ENCODE measurements at regions not wholly inside any gene's neighbourhood (a gene's known extent, or its start where the extent isn't known, plus 50 kb on each side); places are given as distances from the start of the nearest gene placed in this dataset.

DNA sequence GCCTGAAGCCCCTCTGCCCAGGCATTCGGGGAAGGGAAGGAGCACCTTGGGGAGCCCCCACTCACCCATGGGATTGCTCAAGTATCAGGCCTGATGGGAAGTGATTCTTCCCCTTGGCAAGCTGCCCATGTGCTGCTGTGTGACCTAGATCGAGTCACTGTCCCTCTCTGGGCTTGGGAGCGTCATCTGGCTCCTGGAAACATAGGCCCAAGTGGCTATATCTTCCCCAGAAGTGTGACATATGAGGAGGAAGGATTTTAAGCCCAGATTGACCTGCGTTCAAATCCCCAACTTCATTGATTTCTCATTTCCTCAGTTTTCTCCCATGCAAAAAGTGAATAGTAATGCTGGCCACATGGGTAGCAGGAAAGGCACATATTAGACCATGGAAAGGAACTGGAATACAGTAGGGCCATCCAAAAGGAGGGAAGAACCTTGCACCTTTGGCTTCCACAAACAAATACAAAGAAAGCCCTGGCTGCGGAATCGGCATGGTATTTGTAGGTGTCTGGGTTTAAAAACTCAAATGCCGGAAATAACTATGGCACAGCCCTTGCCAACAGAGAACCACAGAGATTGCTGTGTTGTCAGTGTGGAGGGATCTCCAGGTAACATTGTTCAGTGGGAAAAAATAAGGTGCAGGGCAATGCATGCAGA, 169.5 kb upstream of the ZMIZ1 start:
- ChIA-PET POLR2A (no interaction called here), CTCF (ENCODE audit: unreplicated experiment) (no interaction called here)
- no peaks in the 10 kb centered on the region for H4K20me1 ChIP-seq (ENCODE audit: insufficient read depth, low read length)
- no peaks in the 10 kb centered on the region for H3K9me2 ChIP-seq (ENCODE audit: insufficient read depth, low read length)
- H3K36me3 ChIP-seq (ENCODE audit: insufficient read depth, low read length): no peaks in the 10 kb centered on the region
- H3K4me2 ChIP-seq (ENCODE audit: low read length): no peak overlapping the region
- intact Hi-C loops (cut with micrococcal nuclease; ENCODE audit: unreplicated experiment): no loop called here
- H3K4me1 ChIP-seq (ENCODE audit: insufficient read depth, low read length, poor library complexity, severe bottlenecking): no peaks in the 10 kb centered on the region
- no peak overlapping the region for H3K4me3 ChIP-seq (ENCODE audit: low read depth, low read length, poor library complexity, severe bottlenecking)
- H3K9me3 ChIP-seq (ENCODE audit: low read length): no peaks in the 10 kb centered on the region
- no peak for TF ChIP-seq EZH2phosphoT487 (IDR thresholded peaks at IDR 0.05; ENCODE audit: borderline replicate concordance, low read depth, low read length)
- TF ChIP-seq, protein P1, sequence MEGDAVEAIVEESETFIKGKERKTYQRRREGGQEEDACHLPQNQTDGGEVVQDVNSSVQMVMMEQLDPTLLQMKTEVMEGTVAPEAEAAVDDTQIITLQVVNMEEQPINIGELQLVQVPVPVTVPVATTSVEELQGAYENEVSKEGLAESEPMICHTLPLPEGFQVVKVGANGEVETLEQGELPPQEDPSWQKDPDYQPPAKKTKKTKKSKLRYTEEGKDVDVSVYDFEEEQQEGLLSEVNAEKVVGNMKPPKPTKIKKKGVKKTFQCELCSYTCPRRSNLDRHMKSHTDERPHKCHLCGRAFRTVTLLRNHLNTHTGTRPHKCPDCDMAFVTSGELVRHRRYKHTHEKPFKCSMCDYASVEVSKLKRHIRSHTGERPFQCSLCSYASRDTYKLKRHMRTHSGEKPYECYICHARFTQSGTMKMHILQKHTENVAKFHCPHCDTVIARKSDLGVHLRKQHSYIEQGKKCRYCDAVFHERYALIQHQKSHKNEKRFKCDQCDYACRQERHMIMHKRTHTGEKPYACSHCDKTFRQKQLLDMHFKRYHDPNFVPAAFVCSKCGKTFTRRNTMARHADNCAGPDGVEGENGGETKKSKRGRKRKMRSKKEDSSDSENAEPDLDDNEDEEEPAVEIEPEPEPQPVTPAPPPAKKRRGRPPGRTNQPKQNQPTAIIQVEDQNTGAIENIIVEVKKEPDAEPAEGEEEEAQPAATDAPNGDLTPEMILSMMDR (conservative IDR thresholded peaks at IDR 0.05; ENCODE audit: low read length): no peak
- no peak overlapping the region for H3K27ac ChIP-seq (ENCODE audit: low read depth, low read length, poor library complexity, severe bottlenecking)
- H2AFZ ChIP-seq (ENCODE audit: low read length): no peak overlapping the region
- no peaks in the 10 kb centered on the region for H3K79me2 ChIP-seq (ENCODE audit: insufficient read depth, low read depth, low read length)
- BruUV-seq (replicated peaks): no TSS peak
- no peak for DNase-seq (ENCODE audit: low spot score)

DNA sequence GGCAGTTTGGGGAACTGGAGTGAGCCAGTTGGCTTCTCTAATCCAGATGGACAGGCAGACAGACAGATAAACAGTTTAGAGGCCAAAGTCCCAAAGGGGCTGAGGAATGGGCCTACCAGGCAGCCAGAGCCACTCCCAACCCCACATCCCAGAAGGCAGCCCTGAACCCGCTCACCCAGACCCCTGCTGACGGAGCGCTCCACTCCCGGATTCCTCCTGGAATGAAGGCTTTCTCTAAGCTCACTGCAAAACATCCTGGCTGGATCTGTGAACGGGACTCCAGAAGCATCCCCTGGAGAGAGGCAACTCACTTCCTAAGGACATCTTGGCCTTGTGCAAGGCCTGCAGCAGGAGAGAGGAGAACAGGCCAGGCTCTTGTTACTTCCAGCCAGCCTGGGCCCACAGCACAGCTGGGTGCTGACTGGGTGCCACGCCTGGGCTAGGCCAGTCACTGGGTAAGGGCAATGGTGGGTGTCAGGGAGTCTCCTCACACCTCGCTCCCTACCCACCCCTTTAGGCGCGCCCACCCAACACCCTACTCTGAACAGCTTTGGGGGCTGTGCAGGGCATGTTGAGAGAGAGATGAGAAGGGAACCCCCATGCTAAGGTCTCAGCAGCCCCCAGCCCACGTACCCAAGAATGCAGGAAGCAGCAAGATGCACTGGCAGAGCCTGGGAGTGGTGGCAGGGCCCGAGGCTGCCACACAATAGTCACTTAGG, 168.6 kb upstream of the ZMIZ1 start:
- ChIA-PET POLR2A (no interaction called here), CTCF (ENCODE audit: unreplicated experiment) (no interaction called here)
- no peak overlapping the region for H3K4me2 ChIP-seq (ENCODE audit: low read length)
- no peaks in the 10 kb centered on the region for H4K20me1 ChIP-seq (ENCODE audit: insufficient read depth, low read length)
- H3K4me1 ChIP-seq (ENCODE audit: insufficient read depth, low read length, poor library complexity, severe bottlenecking): no peaks in the 10 kb centered on the region
- TF ChIP-seq, protein P1 (conservative IDR thresholded peaks at IDR 0.05; ENCODE audit: low read length): no peak
- TF ChIP-seq EZH2phosphoT487 (IDR thresholded peaks at IDR 0.05; ENCODE audit: borderline replicate concordance, low read depth, low read length): no peak
- H3K27ac ChIP-seq (ENCODE audit: low read depth, low read length, poor library complexity, severe bottlenecking): no peak overlapping the region
- no peak overlapping the region for H2AFZ ChIP-seq (ENCODE audit: low read length)
- no peaks in the 10 kb centered on the region for H3K9me2 ChIP-seq (ENCODE audit: insufficient read depth, low read length)
- no peaks in the 10 kb centered on the region for H3K36me3 ChIP-seq (ENCODE audit: insufficient read depth, low read length)
- no peak overlapping the region for H3K4me3 ChIP-seq (ENCODE audit: low read depth, low read length, poor library complexity, severe bottlenecking)
- intact Hi-C loops (cut with micrococcal nuclease; ENCODE audit: unreplicated experiment): no loop called here
- H3K79me2 ChIP-seq (ENCODE audit: insufficient read depth, low read depth, low read length): no peaks in the 10 kb centered on the region
- DNase-seq (ENCODE audit: low spot score): no peak
- H3K9me3 ChIP-seq (ENCODE audit: low read length): no peaks in the 10 kb centered on the region
- no TSS peak for BruUV-seq (replicated peaks)

Measured in OCI-LY7 (cell line).